ENCODE measurements at regions not wholly inside any gene's neighbourhood (a gene's known extent, or its start where the extent isn't known, plus 50 kb on each side); places are given as distances from the start of the nearest gene placed in this dataset.

DNA sequence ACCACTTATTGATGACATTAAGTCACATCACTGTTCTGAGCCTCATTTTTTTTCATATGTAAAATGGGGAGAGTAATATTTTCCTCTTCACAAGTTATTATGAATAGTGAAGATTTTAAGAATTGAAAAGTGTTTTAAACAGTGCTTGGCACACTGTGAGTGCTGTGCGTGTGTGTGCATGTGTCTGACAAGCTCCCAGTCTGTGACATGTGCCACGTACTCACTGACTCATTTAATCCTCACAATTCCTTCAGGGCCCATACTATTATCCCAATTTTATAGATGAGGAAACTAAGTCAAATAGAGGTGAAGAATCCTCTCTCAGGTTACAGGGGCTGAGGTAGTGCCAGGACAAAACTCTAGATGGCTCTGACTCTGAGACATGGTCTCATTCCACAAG lies 114.1 kb upstream of the NWD2 start:
- Histone ChIP-seq H3K4me2 (ENCODE audit: low read length, poor library complexity, severe bottlenecking) (no peak overlapping the region), H3K9me3 (ENCODE audit: control insufficient read depth, low read length) (peaks cover 3% of the 10 kb centered on the region), H3K9ac (ENCODE audit: low read length) (no peak overlapping the region), H4K8ac (ENCODE audit: low read length) (no peak overlapping the region), H3K4ac (ENCODE audit: low read depth in 1 of 2, low read length in 2 of 2) (no peak overlapping the region), H3K4me1 (ENCODE audit: control insufficient read depth, insufficient read depth, low read depth, low read length) (no peaks in the 10 kb centered on the region), H2BK5ac (ENCODE audit: low read depth, low read length, poor library complexity, severe bottlenecking) (no peak overlapping the region), H2BK12ac (ENCODE audit: low read length in 2 of 2) (no peak overlapping the region), H3K79me1 (replicated peaks; ENCODE audit: low read length, poor library complexity, severe bottlenecking) (no peaks in the 10 kb centered on the region), H3K23ac (ENCODE audit: low read length in 2 of 2) (no peak overlapping the region), H3K4me3 (ENCODE audit: insufficient read depth in 1 of 2, low read depth in 1 of 2, low read length in 2 of 2) (no peak overlapping the region), H3K27ac (ENCODE audit: low read length, poor library complexity, severe bottlenecking) (no peak overlapping the region), H3K27me3 (ENCODE audit: control insufficient read depth in 1 of 2, insufficient read depth in 1 of 2, low read length in 2 of 2) (no peaks in the 10 kb centered on the region), H2BK120ac (ENCODE audit: low read depth, low read length) (no peak overlapping the region), H3K14ac (ENCODE audit: low read length in 2 of 2) (no peak overlapping the region), H2AK5ac (ENCODE audit: low read length, severe bottlenecking) (no peak overlapping the region), H4K91ac (ENCODE audit: low read length) (no peak overlapping the region), H2BK15ac (ENCODE audit: low read depth, poor library complexity, severe bottlenecking) (no peak overlapping the region), H3K36me3 (ENCODE audit: control insufficient read depth in 1 of 2, insufficient read depth in 2 of 2, low read depth in 1 of 2, low read length in 2 of 2) (no peaks in the 10 kb centered on the region), H2AFZ (ENCODE audit: low read depth, low read length) (no peak overlapping the region), H3K18ac (ENCODE audit: low read depth in 1 of 2, low read length in 2 of 2) (no peak overlapping the region)
- DNase-seq: no peak
- WGBS: 100% methylated on average over 1 of the region's 2 CpGs

GRCh38 chr4:37132351-37132974 lies 112.1 kb upstream of the NWD2 start:
- H3K4me3 ChIP-seq (ENCODE audit: insufficient read depth in 1 of 2, low read depth in 1 of 2, low read length in 2 of 2): no peak overlapping the region
- no peak overlapping the region for H2BK15ac ChIP-seq (ENCODE audit: low read depth, poor library complexity, severe bottlenecking)
- H3K23ac ChIP-seq (ENCODE audit: low read length in 2 of 2): no peak overlapping the region
- H2BK120ac ChIP-seq (ENCODE audit: low read depth, low read length): no peak overlapping the region
- H3K4me2 ChIP-seq (ENCODE audit: low read length, poor library complexity, severe bottlenecking): no peak overlapping the region
- H3K4me1 ChIP-seq (ENCODE audit: control insufficient read depth, insufficient read depth, low read depth, low read length): no peaks in the 10 kb centered on the region
- H3K9me3 ChIP-seq (ENCODE audit: control insufficient read depth, low read length): peaks cover 3% of the 10 kb centered on the region
- no peak overlapping the region for H3K18ac ChIP-seq (ENCODE audit: low read depth in 1 of 2, low read length in 2 of 2)
- no peak overlapping the region for H2BK12ac ChIP-seq (ENCODE audit: low read length in 2 of 2)
- H2BK5ac ChIP-seq (ENCODE audit: low read depth, low read length, poor library complexity, severe bottlenecking): no peak overlapping the region
- H3K27me3 ChIP-seq (ENCODE audit: control insufficient read depth in 1 of 2, insufficient read depth in 1 of 2, low read length in 2 of 2): no peaks in the 10 kb centered on the region
- H3K36me3 ChIP-seq (ENCODE audit: control insufficient read depth in 1 of 2, insufficient read depth in 2 of 2, low read depth in 1 of 2, low read length in 2 of 2): no peaks in the 10 kb centered on the region
- no peak overlapping the region for H3K9ac ChIP-seq (ENCODE audit: low read length)
- H3K27ac ChIP-seq (ENCODE audit: low read length, poor library complexity, severe bottlenecking): no peak overlapping the region
- H3K4ac ChIP-seq (ENCODE audit: low read depth in 1 of 2, low read length in 2 of 2): no peak overlapping the region
- H2AFZ ChIP-seq (ENCODE audit: low read depth, low read length): no peak overlapping the region
- no peak overlapping the region for H3K14ac ChIP-seq (ENCODE audit: low read length in 2 of 2)
- no peak for DNase-seq
- no peak overlapping the region for H4K91ac ChIP-seq (ENCODE audit: low read length)
- no peak overlapping the region for H2AK5ac ChIP-seq (ENCODE audit: low read length, severe bottlenecking)
- no peaks in the 10 kb centered on the region for H3K79me1 ChIP-seq (replicated peaks; ENCODE audit: low read length, poor library complexity, severe bottlenecking)
- H4K8ac ChIP-seq (ENCODE audit: low read length): no peak overlapping the region

GRCh38 chr4:37132975-37133360 lies 111.6 kb upstream of the NWD2 start:
- H4K8ac ChIP-seq (ENCODE audit: low read length): no peak overlapping the region
- no peak overlapping the region for H3K4ac ChIP-seq (ENCODE audit: low read depth in 1 of 2, low read length in 2 of 2)
- H2BK5ac ChIP-seq (ENCODE audit: low read depth, low read length, poor library complexity, severe bottlenecking): no peak overlapping the region
- H3K79me1 ChIP-seq (replicated peaks; ENCODE audit: low read length, poor library complexity, severe bottlenecking): no peaks in the 10 kb centered on the region
- H2BK120ac ChIP-seq (ENCODE audit: low read depth, low read length): no peak overlapping the region
- H3K23ac ChIP-seq (ENCODE audit: low read length in 2 of 2): no peak overlapping the region
- H3K9me3 ChIP-seq (ENCODE audit: control insufficient read depth, low read length): peaks cover 3% of the 10 kb centered on the region
- no peak overlapping the region for H3K4me3 ChIP-seq (ENCODE audit: insufficient read depth in 1 of 2, low read depth in 1 of 2, low read length in 2 of 2)
- H3K4me1 ChIP-seq (ENCODE audit: control insufficient read depth, insufficient read depth, low read depth, low read length): no peaks in the 10 kb centered on the region
- H2AFZ ChIP-seq (ENCODE audit: low read depth, low read length): no peak overlapping the region
- no peak overlapping the region for H2AK5ac ChIP-seq (ENCODE audit: low read length, severe bottlenecking)
- H2BK15ac ChIP-seq (ENCODE audit: low read depth, poor library complexity, severe bottlenecking): no peak overlapping the region
- H3K4me2 ChIP-seq (ENCODE audit: low read length, poor library complexity, severe bottlenecking): no peak overlapping the region
- H3K9ac ChIP-seq (ENCODE audit: low read length): no peak overlapping the region
- H3K36me3 ChIP-seq (ENCODE audit: control insufficient read depth in 1 of 2, insufficient read depth in 2 of 2, low read depth in 1 of 2, low read length in 2 of 2): no peaks in the 10 kb centered on the region
- DNase-seq: no peak
- no peak overlapping the region for H3K27ac ChIP-seq (ENCODE audit: low read length, poor library complexity, severe bottlenecking)
- WGBS: 70% methylated on average over 1 of the region's 1 CpG
- no peak overlapping the region for H4K91ac ChIP-seq (ENCODE audit: low read length)
- no peak overlapping the region for H3K18ac ChIP-seq (ENCODE audit: low read depth in 1 of 2, low read length in 2 of 2)
- H3K27me3 ChIP-seq (ENCODE audit: control insufficient read depth in 1 of 2, insufficient read depth in 1 of 2, low read length in 2 of 2): no peaks in the 10 kb centered on the region
- H3K14ac ChIP-seq (ENCODE audit: low read length in 2 of 2): no peak overlapping the region
- H2BK12ac ChIP-seq (ENCODE audit: low read length in 2 of 2): no peak overlapping the region

GRCh38 chr4:37138019-37138653 lies 106.4 kb upstream of the NWD2 start:
- H3K23ac ChIP-seq (ENCODE audit: low read length in 2 of 2): no peak overlapping the region
- H3K9me3 ChIP-seq (ENCODE audit: control insufficient read depth, low read length): peaks cover 5% of the 10 kb centered on the region
- no peak overlapping the region for H3K14ac ChIP-seq (ENCODE audit: low read length in 2 of 2)

More at GRCh38 chr4:37138019-37138653, 106.4 kb upstream of the NWD2 start:
- Histone ChIP-seq H3K27me3 (ENCODE audit: control insufficient read depth in 1 of 2, insufficient read depth in 1 of 2, low read length in 2 of 2) (no peaks in the 10 kb centered on the region), H2AFZ (ENCODE audit: low read depth, low read length) (no peak overlapping the region), H2BK120ac (ENCODE audit: low read depth, low read length) (no peak overlapping the region), H3K9ac (ENCODE audit: low read length) (no peak overlapping the region), H3K4ac (ENCODE audit: low read depth in 1 of 2, low read length in 2 of 2) (no peak overlapping the region), H2BK5ac (ENCODE audit: low read depth, low read length, poor library complexity, severe bottlenecking) (no peak overlapping the region), H3K4me1 (ENCODE audit: control insufficient read depth, insufficient read depth, low read depth, low read length) (no peaks in the 10 kb centered on the region), H3K36me3 (ENCODE audit: control insufficient read depth in 1 of 2, insufficient read depth in 2 of 2, low read depth in 1 of 2, low read length in 2 of 2) (no peaks in the 10 kb centered on the region), H2AK5ac (ENCODE audit: low read length, severe bottlenecking) (no peak overlapping the region), H4K8ac (ENCODE audit: low read length) (no peak overlapping the region), H3K79me1 (replicated peaks; ENCODE audit: low read length, poor library complexity, severe bottlenecking) (no peaks in the 10 kb centered on the region), H2BK15ac (ENCODE audit: low read depth, poor library complexity, severe bottlenecking) (no peak overlapping the region), H4K91ac (ENCODE audit: low read length) (no peak overlapping the region), H3K4me3 (ENCODE audit: insufficient read depth in 1 of 2, low read depth in 1 of 2, low read length in 2 of 2) (no peak overlapping the region), H2BK12ac (ENCODE audit: low read length in 2 of 2) (no peak overlapping the region), H3K4me2 (ENCODE audit: low read length, poor library complexity, severe bottlenecking) (no peak overlapping the region), H3K18ac (ENCODE audit: low read depth in 1 of 2, low read length in 2 of 2) (no peak overlapping the region), H3K27ac (ENCODE audit: low read length, poor library complexity, severe bottlenecking) (no peak overlapping the region)
- no peak for DNase-seq
- WGBS: 79% methylated on average over 2 of the region's 2 CpGs

Data from mesenchymal stem cell (in vitro differentiated cells and primary cell).